Right atrium auricular region (tissue), 2 donors: ENCODE measurements at regions not wholly inside any gene's neighbourhood (a gene's known extent, or its start where the extent isn't known, plus 50 kb on each side); places are given as distances from the start of the nearest gene placed in this dataset.

Source experiments
- DNase-seq: peaks from one replicate; pipeline ENCODE4 v3.0.0-alpha.2; 2019; ENCODE audit warnings: low spot score
- H3K27ac ChIP-seq, 2 donors: fragments of 200-600 bp; sonication (generic); 1 replicate in 1 of 2; 2 replicates in 1 of 2; pipeline ENCODE4 v1.5.1; 2016 to 2019
- H3K27me3 ChIP-seq, 2 donors: fragments of 200-600 bp; sonication (generic); one replicate each; pipeline versions ENCODE4 v1.5.1 to v1.6.0; 2017 to 2019
- H3K36me3 ChIP-seq: fragments of 200-600 bp; sonication (generic); one replicate; pipeline ENCODE4 v1.5.1; 2016
- H3K4me1 ChIP-seq, 2 donors: fragments of 200-600 bp; sonication (generic); one replicate each; pipeline versions ENCODE4 v1.5.1 to v1.6.0; 2017 to 2019
- H3K4me3 ChIP-seq, 2 donors: fragments of 200-600 bp; sonication (generic); 1 replicate in 1 of 2; 2 replicates in 1 of 2; pipeline ENCODE4 v1.5.1; 2017 to 2019; ENCODE audit warnings: mild to moderate bottlenecking in 1 of 2, moderate library complexity in 1 of 2
- H3K9me3 ChIP-seq, 2 donors: fragments of 200-600 bp; sonication (generic); one replicate each; pipeline ENCODE4 v1.5.1; 2019
- CTCF ChIP-seq, 2 donors: fragments of 200-600 bp; sonication (generic); IDR thresholded peaks; one replicate each; pipeline ENCODE4 v1.5.1; 2019; ENCODE audit warnings: antibody characterized with exemption in 2 of 2

- Histone ChIP-seq H3K36me3 (no peaks in the 10 kb centered on the region), H3K4me1 (no peaks in the 10 kb centered on the region), H3K4me3 (no peak overlapping the region), H3K27me3 (no peaks in the 10 kb centered on the region), H3K9me3 (no peaks in the 10 kb centered on the region), H3K27ac (no peak overlapping the region)
- no peak for DNase-seq
- no peak for TF ChIP-seq CTCF (IDR thresholded peaks at IDR 0.05)
Observed at GRCh38 chr10:128722947-128723346, 596.7 kb upstream of the MKI67 start.

- no peaks in the 10 kb centered on the region for H3K36me3 ChIP-seq
- H3K9me3 ChIP-seq, result no peaks in the 10 kb centered on the region
- DNase-seq, result no peak
- no peak overlapping the region for H3K4me3 ChIP-seq
- H3K27ac ChIP-seq, result no peak overlapping the region
- no peak for TF ChIP-seq CTCF (IDR thresholded peaks at IDR 0.05)
- no peaks in the 10 kb centered on the region for H3K4me1 ChIP-seq
- H3K27me3 ChIP-seq, result no peaks in the 10 kb centered on the region
Observed at GRCh38 chr10:128723631-128724205, 597.5 kb upstream of the MKI67 start.

- Histone ChIP-seq H3K27me3 (no peaks in the 10 kb centered on the region), H3K27ac (no peak overlapping the region), H3K36me3 (no peaks in the 10 kb centered on the region), H3K4me3 (no peak overlapping the region), H3K4me1 (no peaks in the 10 kb centered on the region), H3K9me3 (no peaks in the 10 kb centered on the region)
- no peak for DNase-seq
- no peak for TF ChIP-seq CTCF (IDR thresholded peaks at IDR 0.05)
Observed at GRCh38 chr10:128725531-128725930, 599.3 kb upstream of the MKI67 start.

- Histone ChIP-seq H3K27me3 (no peaks in the 10 kb centered on the region), H3K4me3 (no peak overlapping the region), H3K27ac (no peak overlapping the region), H3K4me1 (no peaks in the 10 kb centered on the region), H3K9me3 (no peaks in the 10 kb centered on the region), H3K36me3 (no peaks in the 10 kb centered on the region)
- no peak for DNase-seq
- no peak for TF ChIP-seq CTCF (IDR thresholded peaks at IDR 0.05)
Observed at GRCh38 chr10:128727114-128727513, 600.9 kb upstream of the MKI67 start.

- H3K9me3 ChIP-seq, result no peaks in the 10 kb centered on the region
- TF ChIP-seq CTCF (IDR thresholded peaks at IDR 0.05), result no peak
- H3K27me3 ChIP-seq, result no peaks in the 10 kb centered on the region
- H3K27ac ChIP-seq, result no peak overlapping the region
- no peaks in the 10 kb centered on the region for H3K4me1 ChIP-seq
- H3K36me3 ChIP-seq, result no peaks in the 10 kb centered on the region
- DNase-seq, result no peak
- H3K4me3 ChIP-seq, result no peak overlapping the region
Observed at GRCh38 chr10:128729910-128730420, 603.7 kb upstream of the MKI67 start.

- no peak overlapping the region for H3K4me3 ChIP-seq
- DNase-seq, result no peak
- no peaks in the 10 kb centered on the region for H3K9me3 ChIP-seq
- no peak overlapping the region for H3K27ac ChIP-seq
- no peaks in the 10 kb centered on the region for H3K27me3 ChIP-seq
- H3K4me1 ChIP-seq, result no peaks in the 10 kb centered on the region
- TF ChIP-seq CTCF (IDR thresholded peaks at IDR 0.05), result no peak
- H3K36me3 ChIP-seq, result no peaks in the 10 kb centered on the region
Observed at GRCh38 chr10:128730922-128731321, 604.7 kb upstream of the MKI67 start.
